Sigmoid colon (tissue), 6 donors: ENCODE measurements at regions not wholly inside any gene's neighbourhood (a gene's known extent, or its start where the extent isn't known, plus 50 kb on each side); places are given as distances from the start of the nearest gene placed in this dataset.

Experiments used
- DNase-seq: peaks from one replicate; pipeline ENCODE4 v3.0.0-alpha.2; 2019
- H3K27ac ChIP-seq, 4 donors: fragments of 200-600 bp; sonication (generic); one replicate each; pipeline ENCODE4 v1.5.1; 2016 to 2019; ENCODE audit warnings: mild to moderate bottlenecking in 1 of 4
- H3K27me3 ChIP-seq, 3 donors: fragments of 200-600 bp; sonication (generic); one replicate each; pipeline ENCODE4 v1.5.1; 2019; ENCODE audit warnings: mild to moderate bottlenecking in 1 of 3
- H3K36me3 ChIP-seq, 4 donors: fragments of 200-600 bp; sonication (generic); one replicate each; pipeline ENCODE4 v1.5.1; 2016 to 2019
- H3K4me1 ChIP-seq, 4 donors: fragments of 200-600 bp; sonication (generic); one replicate each; pipeline ENCODE4 v1.5.1; 2017 to 2019
- H3K4me3 ChIP-seq, 4 donors: fragments of 200-600 bp; sonication (generic); one replicate each; pipeline ENCODE4 v1.5.1; 2017 to 2019; ENCODE audit warnings: mild to moderate bottlenecking in 2 of 4, moderate library complexity in 1 of 4
- H3K9me3 ChIP-seq, 4 donors: fragments of 200-600 bp in 3 of 4; sonication (generic) in 3 of 4; one replicate each; pipeline versions ENCODE4 v1.5.1 to v1.6.1; 2013 to 2019
- EP300 ChIP-seq, 4 donors: sonication (generic); formaldehyde crosslinking; IDR thresholded peaks; one replicate each; pipeline ENCODE4 v1.6.1; 2017; ENCODE audit warnings: antibody characterized with exemption in 4 of 4
- POLR2A ChIP-seq, 2 donors: fragments of 450-650 bp; IDR thresholded peaks; one replicate each; pipeline ENCODE4 v1.6.1; 2016; ENCODE audit warnings: antibody characterized with exemption in 2 of 2, mild to moderate bottlenecking in 2 of 2, moderate library complexity in 2 of 2
- POLR2AphosphoS5 ChIP-seq, 4 donors: sonication (generic); formaldehyde crosslinking; IDR thresholded peaks; one replicate each; pipeline ENCODE4 v1.6.1; 2017; ENCODE audit warnings: antibody characterized with exemption in 4 of 4
- WGBS, 2 donors: extraction: QIAGEN DNeasy Blood & Tissue Kit; methylation state at CpG; one replicate each; pipeline ENCODE4 v1.1.7; 2013; 5-methylcytosine and 5-hydroxymethylcytosine counted together
- intact Hi-C: fragments of 100-400 bp; cut with DNase I; formaldehyde crosslinking; loops from one replicate; pipeline ENCODE4 v1.15.1; 2023
- TF ChIP-seq, protein P1 (sequence below), 4 experiments: fragments of 450-650 bp in 3 of 4; fragments of 200-600 bp in 1 of 4; IDR thresholded peaks; one replicate each; pipeline ENCODE4 v1.5.1; 2016 to 2019; ENCODE audit warnings: antibody characterized with exemption in 4 of 4, mild to moderate bottlenecking in 3 of 4, moderate library complexity in 2 of 4
- donor health status: healthy with polysubstance abuse.
- donor health status: healthy.

- no peak overlapping the region for H3K4me3 ChIP-seq
- 11 to 44% methylated on average over 7 of the region's 7 CpGs for WGBS, 2 donors
- intact Hi-C loops = no loop called here
Observed at GRCh38 chr5:168104811-168105481, 186.5 kb upstream of the WWC1 start.

DNA sequence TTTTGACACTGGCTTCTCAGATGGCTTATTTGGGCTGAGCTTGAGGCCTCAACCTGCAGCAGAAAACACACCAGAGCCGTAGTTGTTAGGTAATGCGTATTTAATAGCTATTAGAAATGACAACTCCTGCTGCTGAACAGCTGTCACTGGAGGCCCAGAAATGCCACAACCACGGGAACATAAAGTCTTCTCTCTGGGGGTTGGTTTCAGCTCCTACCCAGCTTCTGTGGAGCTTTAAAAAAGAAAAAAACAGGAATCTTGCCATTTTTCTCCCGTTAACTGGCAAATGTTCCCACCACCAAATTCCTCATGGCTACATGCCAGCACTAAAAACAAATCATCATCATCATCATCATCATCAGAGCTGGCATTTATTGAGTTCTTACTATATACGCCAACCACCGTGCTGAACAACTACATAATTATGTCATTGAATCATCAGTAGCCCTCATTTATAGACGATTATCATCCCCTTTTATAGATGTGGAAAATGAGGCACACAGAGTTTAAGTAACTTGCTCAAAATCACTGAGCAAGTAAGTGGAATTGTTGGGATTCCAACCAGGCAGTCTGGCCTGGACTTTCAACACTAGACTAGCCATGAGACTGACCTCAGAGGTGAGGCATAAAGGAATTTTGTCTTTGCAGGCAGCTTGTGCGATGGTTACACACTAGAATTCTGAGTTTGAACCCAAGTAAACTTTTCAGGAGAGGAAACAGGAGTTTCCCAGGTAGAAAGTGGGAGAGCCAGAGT is 185.3 kb upstream of the WWC1 start:
- no peak for TF ChIP-seq POLR2A (IDR thresholded peaks at IDR 0.05)
- no peak for TF ChIP-seq POLR2AphosphoS5 (IDR thresholded peaks at IDR 0.05)
- no peak for TF ChIP-seq EP300 (IDR thresholded peaks at IDR 0.05)
- TF ChIP-seq, protein P1, sequence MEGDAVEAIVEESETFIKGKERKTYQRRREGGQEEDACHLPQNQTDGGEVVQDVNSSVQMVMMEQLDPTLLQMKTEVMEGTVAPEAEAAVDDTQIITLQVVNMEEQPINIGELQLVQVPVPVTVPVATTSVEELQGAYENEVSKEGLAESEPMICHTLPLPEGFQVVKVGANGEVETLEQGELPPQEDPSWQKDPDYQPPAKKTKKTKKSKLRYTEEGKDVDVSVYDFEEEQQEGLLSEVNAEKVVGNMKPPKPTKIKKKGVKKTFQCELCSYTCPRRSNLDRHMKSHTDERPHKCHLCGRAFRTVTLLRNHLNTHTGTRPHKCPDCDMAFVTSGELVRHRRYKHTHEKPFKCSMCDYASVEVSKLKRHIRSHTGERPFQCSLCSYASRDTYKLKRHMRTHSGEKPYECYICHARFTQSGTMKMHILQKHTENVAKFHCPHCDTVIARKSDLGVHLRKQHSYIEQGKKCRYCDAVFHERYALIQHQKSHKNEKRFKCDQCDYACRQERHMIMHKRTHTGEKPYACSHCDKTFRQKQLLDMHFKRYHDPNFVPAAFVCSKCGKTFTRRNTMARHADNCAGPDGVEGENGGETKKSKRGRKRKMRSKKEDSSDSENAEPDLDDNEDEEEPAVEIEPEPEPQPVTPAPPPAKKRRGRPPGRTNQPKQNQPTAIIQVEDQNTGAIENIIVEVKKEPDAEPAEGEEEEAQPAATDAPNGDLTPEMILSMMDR (IDR thresholded peaks at IDR 0.05) = no peak

More at GRCh38 chr5:168104811-168105481, 186.5 kb upstream of the WWC1 start:
- peaks cover 0 to 25% (median 18%) of the 10 kb centered on the region in 4 donors for H3K4me1 ChIP-seq
- H3K9me3 ChIP-seq = no peaks in the 10 kb centered on the region
- H3K27ac ChIP-seq = peak overlapping the region in 1 of 4 donors; percentile 69
- H3K36me3 ChIP-seq = no peaks in the 10 kb centered on the region
- TF ChIP-seq, protein P1 (IDR thresholded peaks at IDR 0.05) = peak in 1 of 4 experiments; percentile 33
- TF ChIP-seq POLR2AphosphoS5 (IDR thresholded peaks at IDR 0.05) = no peak
- H3K27me3 ChIP-seq = no peaks in the 10 kb centered on the region
- DNase-seq = no peak

GRCh38 chr5:168109441-168109840 is 182.0 kb upstream of the WWC1 start:
- DNase-seq = no peak
- no peaks in the 10 kb centered on the region for H3K27me3 ChIP-seq
- H3K9me3 ChIP-seq = no peaks in the 10 kb centered on the region
- peaks cover 0 to 25% (median 18%) of the 10 kb centered on the region in 4 donors for H3K4me1 ChIP-seq
- no peak overlapping the region for H3K27ac ChIP-seq
- 89 to 93% methylated on average over 5 of the region's 5 CpGs for WGBS, 2 donors
- intact Hi-C loops = no loop called here
- H3K36me3 ChIP-seq = no peaks in the 10 kb centered on the region
- TF ChIP-seq POLR2AphosphoS5 (IDR thresholded peaks at IDR 0.05) (no peak), POLR2A (IDR thresholded peaks at IDR 0.05) (no peak), EP300 (IDR thresholded peaks at IDR 0.05) (no peak)
- TF ChIP-seq, protein P1 (IDR thresholded peaks at IDR 0.05) = no peak
- H3K4me3 ChIP-seq = no peak overlapping the region

More for the DNA sequence above, 185.3 kb upstream of the WWC1 start:
- H3K4me3 ChIP-seq = no peak overlapping the region
- no peaks in the 10 kb centered on the region for H3K27me3 ChIP-seq
- H3K36me3 ChIP-seq = no peaks in the 10 kb centered on the region
- no peak for DNase-seq
- H3K27ac ChIP-seq = peak overlapping the region in 2 of 4 donors; percentile 24 to 69
- intact Hi-C loops = no loop called here
- H3K9me3 ChIP-seq = no peaks in the 10 kb centered on the region
- peaks cover 0 to 25% (median 18%) of the 10 kb centered on the region in 4 donors for H3K4me1 ChIP-seq
- WGBS, 2 donors = 65 to 73% methylated on average over 8 of the region's 8 CpGs

DNA sequence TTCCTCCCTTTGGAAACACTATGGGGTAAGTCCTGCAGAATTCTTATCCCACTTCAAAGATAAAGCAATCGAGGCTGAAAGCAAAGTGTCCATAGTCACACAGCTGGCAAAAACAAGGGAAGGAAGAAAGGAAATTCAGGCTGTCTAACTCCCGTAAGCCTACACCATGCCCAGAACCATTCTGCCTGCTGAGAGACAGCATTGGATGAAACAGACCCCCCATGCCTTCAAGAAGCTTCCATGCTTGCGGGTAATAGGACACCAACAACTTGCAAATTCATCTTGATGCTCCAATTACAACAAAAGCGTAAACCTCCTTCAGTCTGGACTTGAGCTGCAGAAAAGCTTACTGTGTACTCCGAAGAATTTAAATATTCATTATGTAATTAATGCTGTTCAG is 181.1 kb upstream of the WWC1 start:
- no peak for DNase-seq
- 89 to 93% methylated on average over 5 of the region's 5 CpGs for WGBS, 2 donors
- intact Hi-C loops = no loop called here
- H3K27me3 ChIP-seq = no peaks in the 10 kb centered on the region
- H3K4me3 ChIP-seq = no peak overlapping the region
- no peak overlapping the region for H3K27ac ChIP-seq
- H3K4me1 ChIP-seq = peaks cover 0 to 20% (median 13%) of the 10 kb centered on the region in 4 donors
- no peak for TF ChIP-seq POLR2AphosphoS5 (IDR thresholded peaks at IDR 0.05)
- no peak for TF ChIP-seq EP300 (IDR thresholded peaks at IDR 0.05)
- no peak for TF ChIP-seq POLR2A (IDR thresholded peaks at IDR 0.05)
- TF ChIP-seq, protein P1 (IDR thresholded peaks at IDR 0.05) = no peak
- no peaks in the 10 kb centered on the region for H3K9me3 ChIP-seq
- H3K36me3 ChIP-seq = no peaks in the 10 kb centered on the region
